Erythroblast (primary cell): ENCODE measurements at regions not wholly inside any gene's neighbourhood (a gene's known extent, or its start where the extent isn't known, plus 50 kb on each side); places are given as distances from the start of the nearest gene placed in this dataset.

Source experiments
- GATA1 ChIP-seq: IDR thresholded peaks from 2 replicates; pipeline ENCODE4 v1.6.1; 2011; ENCODE audit warnings: low read depth, mild to moderate bottlenecking, control low read depth, low read length, moderate library complexity
- POLR2A ChIP-seq: IDR thresholded peaks from 2 replicates; pipeline ENCODE4 v1.6.1; 2011; ENCODE audit warnings: mild to moderate bottlenecking, low read length

- no peak for TF ChIP-seq POLR2A
- no peak for TF ChIP-seq GATA1
These were observed 520.9 kb downstream of the EPHA4 start for GRCh38 chr2:221051162-221051561.
